ENCODE measurements at regions not wholly inside any gene's neighbourhood (a gene's known extent, or its start where the extent isn't known, plus 50 kb on each side); places are given as distances from the start of the nearest gene placed in this dataset.
"Not testable (repeated sequence)": the region's sequence is repeated elsewhere in the genome, so short reads cannot be mapped to it uniquely, and the experiment has no call there.

GRCh38 chr7:142698429-142698828 lies 50.8 kb upstream of the PRSS1 start:
- intact Hi-C loops (cut with DNase I) = no loop called here
- DNase-seq (ENCODE audit: low spot score) = no peak

DNA sequence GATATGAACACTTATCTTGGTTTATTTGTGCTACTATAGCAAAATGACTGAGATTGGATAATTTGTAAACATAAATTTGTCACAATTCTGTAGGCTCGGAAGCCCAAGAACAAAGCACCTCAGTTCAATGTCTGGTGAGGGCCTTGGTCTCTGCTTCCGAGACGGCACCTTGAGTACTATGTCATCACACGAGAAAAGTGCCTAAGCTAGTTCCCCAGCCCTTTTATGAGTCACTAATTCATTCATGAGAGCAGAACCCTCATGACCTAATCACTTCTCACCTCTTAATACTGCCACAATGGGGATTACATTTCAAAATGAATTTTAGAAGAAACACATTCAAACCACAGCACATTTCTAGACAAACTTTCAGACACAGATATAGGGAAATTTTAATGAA lies 52.0 kb upstream of the PRSS1 start:
- DNase-seq (ENCODE audit: low spot score) = no peak
- intact Hi-C loops (cut with DNase I) = no loop called here

GRCh38 chr7:142696456-142697179 lies 52.7 kb upstream of the PRSS1 start:
- intact Hi-C loops (cut with DNase I) = no loop called here
- no peak for DNase-seq (ENCODE audit: low spot score)

- intact Hi-C loops (cut with DNase I) = no loop called here
- DNase-seq (ENCODE audit: low spot score) = no peak
These were observed 55.4 kb upstream of the PRSS1 start for GRCh38 chr7:142693911-142694310.

DNA sequence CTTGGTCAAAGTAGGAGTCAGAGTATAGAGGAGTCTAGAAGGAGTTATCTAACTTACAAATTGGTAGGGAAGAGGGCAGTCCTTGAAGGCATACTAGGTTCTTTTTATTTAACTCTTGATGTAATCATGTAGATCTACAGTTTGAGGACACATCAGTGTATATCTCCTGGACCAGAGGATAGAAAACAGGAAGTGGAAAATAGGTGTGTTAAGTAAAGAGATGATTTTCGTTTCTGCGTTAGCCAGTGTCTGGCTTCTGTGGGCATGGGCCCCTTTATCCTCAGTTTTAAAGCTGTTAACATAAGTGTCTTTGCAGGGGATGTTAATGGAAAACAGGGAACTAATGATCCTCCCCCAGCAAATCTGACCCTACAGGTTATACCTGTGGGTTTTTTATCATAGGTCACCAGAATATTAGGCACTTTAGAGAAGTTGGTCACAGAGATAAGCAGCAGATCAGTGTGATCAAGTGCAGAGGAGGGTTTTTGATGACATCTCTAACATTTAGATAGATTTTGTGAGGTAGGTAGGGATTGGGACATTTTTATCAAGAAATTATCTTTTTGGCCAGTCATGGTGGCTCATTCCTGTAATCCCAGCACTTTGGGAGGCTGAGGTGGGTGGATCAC lies 58.6 kb upstream of the PRSS1 start:
- no peak for DNase-seq (ENCODE audit: low spot score)
- intact Hi-C loops (cut with DNase I) = no loop called here

GRCh38 chr7:142689439-142690120 lies 59.7 kb upstream of the PRSS1 start:
- DNase-seq (ENCODE audit: low spot score) = no peak
- intact Hi-C loops (cut with DNase I) = no loop called here

DNA sequence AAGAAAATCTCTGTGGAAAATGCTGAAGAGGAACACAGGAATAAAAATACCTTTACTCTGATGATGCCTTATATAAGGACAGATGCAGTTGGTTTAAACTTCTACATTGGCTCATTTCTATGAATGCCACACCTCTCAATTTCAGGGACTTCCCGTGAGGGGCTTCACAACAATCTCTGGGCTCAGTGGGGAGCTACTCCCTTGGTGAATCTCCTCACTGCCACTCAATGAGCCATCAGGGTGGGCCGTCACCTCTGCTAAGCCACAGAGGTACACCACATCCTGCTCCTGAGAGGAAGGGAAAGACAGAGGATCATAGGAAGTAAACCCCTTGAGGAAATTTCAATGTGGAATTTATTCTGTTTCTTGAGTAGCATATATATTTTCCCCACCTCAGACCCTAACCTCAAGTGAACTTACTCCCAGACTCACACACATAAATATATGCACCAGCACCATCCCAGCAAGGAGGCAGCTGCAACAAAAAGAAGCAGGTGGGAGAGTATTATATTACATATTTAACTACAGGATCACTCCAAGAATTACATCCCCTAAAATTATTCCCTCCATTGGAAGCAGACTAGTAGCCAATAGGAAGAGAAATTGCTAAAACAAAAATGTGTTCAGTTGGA lies 63.3 kb upstream of the PRSS1 start:
- intact Hi-C loops (cut with DNase I) = no loop called here
- no peak for DNase-seq (ENCODE audit: low spot score)

- intact Hi-C loops (cut with DNase I) = no loop called here
- no peak for DNase-seq (ENCODE audit: low spot score)
These were observed 67.8 kb upstream of the PRSS1 start for GRCh38 chr7:142681314-142682092.

DNA sequence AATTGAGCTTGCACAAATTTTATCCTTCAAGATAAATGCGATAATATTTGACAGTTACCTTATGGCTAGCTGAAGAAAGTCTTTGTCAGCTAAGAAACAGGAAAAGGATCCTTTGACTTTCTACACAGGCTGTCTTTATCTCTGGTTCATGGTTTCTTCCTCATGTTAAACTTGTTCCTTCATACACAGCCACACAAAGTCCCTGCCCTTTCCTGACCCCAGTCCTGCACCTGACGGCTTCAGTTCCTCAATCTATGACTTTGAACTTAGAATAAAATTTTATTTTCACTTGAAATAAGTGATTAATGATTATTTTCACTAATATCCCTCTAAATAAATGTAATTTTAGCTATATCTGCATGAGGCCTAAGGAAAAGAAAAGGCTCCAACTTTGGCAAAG lies 77.8 kb upstream of the PRSS1 start:
- intact Hi-C loops (cut with DNase I) = no loop called here
- DNase-seq (ENCODE audit: low spot score) = no peak

GRCh38 chr7:142670511-142670910 lies 78.8 kb upstream of the PRSS1 start:
- intact Hi-C loops (cut with DNase I) = no loop called here
- DNase-seq (ENCODE audit: low spot score) = no peak

DNA sequence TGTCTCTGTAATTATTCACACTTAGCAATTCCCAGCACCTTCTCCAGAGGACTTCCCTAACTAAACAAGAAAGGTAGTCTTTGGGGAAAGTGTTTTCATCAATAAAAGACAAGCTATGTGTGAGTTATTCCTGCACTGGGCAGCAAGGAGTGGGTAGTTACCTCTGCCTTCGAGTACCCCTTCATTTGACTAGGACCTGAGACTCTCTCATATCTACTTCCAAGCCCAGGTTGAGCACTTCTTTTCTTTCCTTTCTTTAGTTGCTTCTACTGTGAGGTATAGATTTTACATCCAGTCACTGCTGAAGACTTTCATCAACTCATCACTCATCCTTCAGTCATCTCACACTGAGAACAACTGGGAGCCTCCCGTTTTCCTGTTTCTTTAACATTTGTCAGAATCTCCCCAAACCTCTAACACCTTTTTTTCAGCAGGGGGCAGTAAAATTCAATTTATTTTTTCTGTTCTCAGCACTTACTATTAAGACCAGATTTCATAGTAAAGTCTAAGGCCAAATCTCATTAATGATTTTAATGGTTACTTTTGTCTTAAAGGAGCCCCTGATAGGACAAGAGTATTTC lies 80.1 kb upstream of the PRSS1 start:
- intact Hi-C loops (cut with DNase I) = no loop called here
- no peak for DNase-seq (ENCODE audit: low spot score)

DNA sequence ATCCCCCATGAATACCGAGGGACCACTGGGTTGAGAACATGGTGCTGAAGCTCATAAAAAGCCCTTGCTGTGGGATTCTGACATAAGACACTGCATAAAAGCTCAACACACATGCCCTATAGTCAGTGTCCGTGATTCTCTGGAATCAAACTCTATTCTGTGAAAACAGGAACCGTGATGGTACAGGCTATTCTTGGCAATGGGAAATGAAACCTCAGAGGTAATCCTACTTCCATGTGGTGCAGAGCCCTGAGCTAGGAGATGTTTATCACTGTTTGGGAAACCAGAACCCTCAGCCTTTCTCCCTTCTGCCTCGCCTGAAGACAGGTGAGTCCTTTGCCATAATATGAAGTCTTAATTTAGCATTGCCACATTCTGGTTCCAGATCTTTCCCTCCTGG lies 80.8 kb upstream of the PRSS1 start:
- DNase-seq (ENCODE audit: low spot score) = no peak
- intact Hi-C loops (cut with DNase I) = no loop called here

GRCh38 chr7:142657376-142657775 lies 91.9 kb upstream of the PRSS1 start:
- intact Hi-C loops (cut with DNase I) = no loop called here
- DNase-seq (ENCODE audit: low spot score) = no peak

- intact Hi-C loops (cut with DNase I) = no loop called here
- DNase-seq (ENCODE audit: low spot score) = no peak
These were observed 94.9 kb upstream of the PRSS1 start for GRCh38 chr7:142654398-142654797.

- no peak for DNase-seq (ENCODE audit: low spot score)
- intact Hi-C loops (cut with DNase I) = no loop called here
These were observed 101.5 kb upstream of the PRSS1 start for GRCh38 chr7:142647749-142648148.

DNA sequence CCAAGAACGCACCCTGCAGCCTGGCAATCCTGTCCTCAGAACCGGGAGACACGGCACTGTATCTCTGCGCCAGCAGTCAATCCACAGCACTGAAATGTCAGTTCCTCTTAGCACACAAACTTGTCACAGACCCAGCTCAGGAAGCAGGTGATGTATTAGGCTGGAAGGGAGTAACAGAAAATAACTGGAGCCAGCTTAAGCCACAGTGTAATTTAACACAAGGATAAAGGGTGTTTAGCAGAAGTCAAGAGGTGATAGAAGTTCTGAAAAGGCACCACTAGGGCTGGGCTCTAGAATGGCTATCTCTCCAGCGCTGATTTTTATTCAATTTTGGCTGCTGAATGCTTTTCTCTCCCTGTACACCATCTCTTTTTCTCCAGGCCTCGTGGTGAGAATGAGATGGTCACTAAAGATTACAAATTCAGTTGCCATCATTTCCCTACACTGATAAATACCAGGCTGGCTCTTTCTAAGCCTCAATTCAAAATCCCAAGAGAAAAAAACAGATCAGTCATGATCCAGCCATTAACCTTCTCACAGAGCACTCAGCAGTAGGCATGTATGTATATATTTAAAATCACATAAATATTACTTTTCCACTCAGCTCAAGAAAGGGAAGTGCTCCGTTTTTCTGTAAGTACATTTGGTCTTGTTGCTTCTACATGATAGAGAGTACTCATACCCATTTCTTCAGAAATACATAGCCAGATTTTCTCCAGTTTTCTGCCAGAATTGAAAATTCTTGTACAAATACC lies 102.7 kb upstream of the PRSS1 start:
- intact Hi-C loops (cut with DNase I) = no loop called here
- DNase-seq (ENCODE audit: low spot score) = no peak

- DNase-seq (ENCODE audit: low spot score) = no peak
- intact Hi-C loops (cut with DNase I) = no loop called here
These were observed 103.5 kb upstream of the PRSS1 start for GRCh38 chr7:142645777-142646176.

GRCh38 chr7:142642316-142642715 lies 107.0 kb upstream of the PRSS1 start:
- DNase-seq (ENCODE audit: low spot score) = no peak
- intact Hi-C loops (cut with DNase I) = no loop called here

DNA sequence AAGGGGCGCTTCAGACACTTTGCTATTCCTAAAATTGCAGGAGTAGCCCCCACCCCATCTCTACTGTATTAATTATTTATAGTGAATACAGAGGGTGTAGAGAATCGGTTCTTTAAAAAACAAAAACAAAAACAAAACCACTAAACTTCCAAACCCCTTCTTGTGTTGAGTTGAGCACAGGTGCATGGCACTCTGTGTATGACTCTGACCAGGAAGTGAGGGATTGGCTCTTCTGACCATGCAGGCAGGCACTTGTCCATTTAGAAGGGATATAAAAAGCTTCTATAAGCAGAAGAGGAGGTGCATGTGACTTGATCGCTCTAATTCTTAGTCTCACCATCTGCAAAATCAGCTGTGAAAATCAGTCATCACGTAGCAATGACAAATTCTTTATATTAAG lies 108.0 kb upstream of the PRSS1 start:
- intact Hi-C loops (cut with DNase I); DNase-seq (ENCODE audit: low spot score): not testable (repeated sequence)
